D721Med (cell line): ENCODE measurements at regions not wholly inside any gene's neighbourhood (a gene's known extent, or its start where the extent isn't known, plus 50 kb on each side); places are given as distances from the start of the nearest gene placed in this dataset.

Experiments used
- DNase-seq: peaks from one replicate; pipeline ENCODE4 v3.0.0; 2011; ENCODE audit warnings: low spot score; ENCODE audit not compliant: insufficient read length
- FAIRE-seq: peaks from 2 replicates; lab custom pipeline; 2011; peaks lifted over from hg19 to GRCh38; lab: Jason Lieb, UNC
- CTCF ChIP-seq: IDR thresholded peaks from 2 replicates; pipeline ENCODE4 v1.5.1; 2012; ENCODE audit warnings: mild to moderate bottlenecking, control low read depth; ENCODE audit not compliant: insufficient read depth; ENCODE audit errors: missing control alignments

- FAIRE-seq (no peak), DNase-seq (no peak)
- no peak for TF ChIP-seq CTCF
These were observed 233.7 kb downstream of the FOXA2 start for GRCh38 chr20:22350624-22351023.

GRCh38 chr20:22348010-22348409 lies 236.4 kb downstream of the FOXA2 start:
- no peak for FAIRE-seq
- TF ChIP-seq CTCF, result no peak
- no peak for DNase-seq

- TF ChIP-seq CTCF, result no peak
- FAIRE-seq (no peak), DNase-seq (no peak)
These were observed 237.7 kb downstream of the FOXA2 start for GRCh38 chr20:22346716-22347115.

GRCh38 chr20:22343612-22344011 lies 240.8 kb downstream of the FOXA2 start:
- TF ChIP-seq CTCF, result no peak
- DNase-seq (no peak), FAIRE-seq (no peak)

- TF ChIP-seq CTCF, result no peak
- FAIRE-seq (no peak), DNase-seq (no peak)
These were observed 242.0 kb downstream of the FOXA2 start for GRCh38 chr20:22342410-22342809.

- no peak for DNase-seq
- no peak for TF ChIP-seq CTCF
- no peak for FAIRE-seq
These were observed 242.9 kb downstream of the FOXA2 start for GRCh38 chr20:22341508-22341907.

- TF ChIP-seq CTCF, result no peak
- no peak for FAIRE-seq
- DNase-seq, result no peak
These were observed 244.4 kb downstream of the FOXA2 start for GRCh38 chr20:22339946-22340345.
